Panc1 (cell line): ENCODE measurements at regions not wholly inside any gene's neighbourhood (a gene's known extent, or its start where the extent isn't known, plus 50 kb on each side); places are given as distances from the start of the nearest gene placed in this dataset.

ENCODE experiments used
- ATAC-seq: fragments of 200-7000 bp; cut with Tn5 transposase; 2 replicates; pipeline ENCODE4 v1.9.1; 2020; ENCODE audit warnings: mild to moderate bottlenecking, moderate library complexity
- BruUV-seq: library from RNA; stranded (reverse); fragments of 400-500 nt; replicated peaks from 2 replicates; lab custom pipeline; 2021; lab: Mats Ljungman, UMichigan
- CTCF ChIA-PET: fragments of 300-600 bp; sonication (Branson Sonifier 250); formaldehyde crosslinking; loops from one replicate; lab custom pipeline; 2022; ENCODE audit warnings: antibody characterized with exemption; lab: Charles Lee
- POLR2A ChIA-PET: fragments of 300-600 bp; sonication (Branson Sonifier 250); formaldehyde crosslinking; loops from one replicate; lab custom pipeline; 2022; ENCODE audit warnings: antibody characterized with exemption; lab: Charles Lee
- DNase-seq: peaks from one replicate; pipeline ENCODE4 v3.0.0-alpha.2; 2010; ENCODE audit warnings: low read depth, low spot score
- H3K27ac ChIP-seq: 2 replicates; pipeline ENCODE4 v1.5.1; 2011; ENCODE audit warnings: mild to moderate bottlenecking, low read length, inconsistent platforms
- H3K27me3 ChIP-seq: fragments of 200-500 bp; sonication (Bioruptor generic); 2 replicates; pipeline ENCODE4 v1.6.0; 2014; ENCODE audit warnings: low read length, inconsistent platforms; ENCODE audit not compliant: control insufficient read depth, insufficient read depth
- H3K36me3 ChIP-seq: fragments of 200-500 bp; sonication (Bioruptor generic); 2 replicates; pipeline ENCODE4 v1.5.1; 2014; ENCODE audit warnings: inconsistent platforms, mild to moderate bottlenecking, low read length, moderate library complexity; ENCODE audit not compliant: control insufficient read depth, insufficient read depth
- H3K4me1 ChIP-seq: 2 replicates; pipeline ENCODE4 v1.5.1; 2011; ENCODE audit warnings: inconsistent platforms, mild to moderate bottlenecking, low read length, moderate library complexity; ENCODE audit not compliant: control insufficient read depth, insufficient read depth
- H3K4me3 ChIP-seq, 2 experiments: 2 replicates each; pipeline ENCODE4 v1.5.1; 2011 to 2012; ENCODE audit warnings: low read depth in 2 of 2, low read length in 2 of 2, mild to moderate bottlenecking in 2 of 2, inconsistent platforms in 1 of 2, moderate library complexity in 1 of 2
- H3K9me3 ChIP-seq: fragments of 200-500 bp; sonication (Bioruptor generic); 2 replicates; pipeline ENCODE4 v1.5.1; 2014; ENCODE audit warnings: low read depth, mild to moderate bottlenecking, inconsistent platforms, low read length, moderate library complexity; ENCODE audit not compliant: control insufficient read depth, insufficient read depth
- POLR2AphosphoS5 ChIP-seq: IDR thresholded peaks from 2 replicates; pipeline ENCODE4 v1.6.1; 2012; ENCODE audit warnings: mild to moderate bottlenecking, low read depth, low read length, moderate library complexity
- SIN3A ChIP-seq: IDR thresholded peaks from 2 replicates; pipeline ENCODE4 v1.6.1; 2012; ENCODE audit warnings: low read depth, mild to moderate bottlenecking, low read length, moderate library complexity, borderline replicate concordance; ENCODE audit not compliant: insufficient read depth
- TCF7L2 ChIP-seq: IDR thresholded peaks from 2 replicates; pipeline ENCODE4 v1.6.1; 2011; ENCODE audit warnings: mild to moderate bottlenecking, low read depth, low read length, inconsistent platforms
- in situ Hi-C: cut with HindIII; loops from 2 replicates; pipeline ENCODE4 v1.10.0; 2016; ENCODE audit warnings: low sequenced_read_pairs, low pct_unique_long_range_greater_than_20kb
- intact Hi-C: fragments of 100-400 bp; cut with micrococcal nuclease; formaldehyde crosslinking; loops from one replicate; pipeline ENCODE4 v1.10.0; 2022; ENCODE audit not compliant: unreplicated experiment
- TF ChIP-seq, protein P1 (sequence below), 2 experiments: IDR thresholded peaks; 2 replicates each; pipeline ENCODE4 v1.6.1; 2011 to 2012; ENCODE audit warnings: low read depth in 2 of 2, control low read depth in 1 of 2, low read length in 1 of 2, mild to moderate bottlenecking in 1 of 2, moderate library complexity in 1 of 2; ENCODE audit not compliant: insufficient read depth in 1 of 2
- TF ChIP-seq, protein P2 (sequence below): fragments of 450-650 bp; IDR thresholded peaks from 2 replicates; pipeline ENCODE4 v1.5.1; 2017; ENCODE audit warnings: mild to moderate bottlenecking

GRCh38 chr14:45998554-45998953, 653.0 kb downstream of the RPL10L start:
- Histone ChIP-seq H3K4me1 (no peaks in the 10 kb centered on the region), H3K27me3 (no peaks in the 10 kb centered on the region), H3K9me3 (no peaks in the 10 kb centered on the region), H3K27ac (no peak overlapping the region), H3K36me3 (no peaks in the 10 kb centered on the region), H3K4me3 (no peak overlapping the region)
- intact Hi-C loops = no loop called here
- TF ChIP-seq POLR2AphosphoS5 (no peak), TCF7L2 (no peak), SIN3A (no peak)
- TF ChIP-seq, protein P1, sequence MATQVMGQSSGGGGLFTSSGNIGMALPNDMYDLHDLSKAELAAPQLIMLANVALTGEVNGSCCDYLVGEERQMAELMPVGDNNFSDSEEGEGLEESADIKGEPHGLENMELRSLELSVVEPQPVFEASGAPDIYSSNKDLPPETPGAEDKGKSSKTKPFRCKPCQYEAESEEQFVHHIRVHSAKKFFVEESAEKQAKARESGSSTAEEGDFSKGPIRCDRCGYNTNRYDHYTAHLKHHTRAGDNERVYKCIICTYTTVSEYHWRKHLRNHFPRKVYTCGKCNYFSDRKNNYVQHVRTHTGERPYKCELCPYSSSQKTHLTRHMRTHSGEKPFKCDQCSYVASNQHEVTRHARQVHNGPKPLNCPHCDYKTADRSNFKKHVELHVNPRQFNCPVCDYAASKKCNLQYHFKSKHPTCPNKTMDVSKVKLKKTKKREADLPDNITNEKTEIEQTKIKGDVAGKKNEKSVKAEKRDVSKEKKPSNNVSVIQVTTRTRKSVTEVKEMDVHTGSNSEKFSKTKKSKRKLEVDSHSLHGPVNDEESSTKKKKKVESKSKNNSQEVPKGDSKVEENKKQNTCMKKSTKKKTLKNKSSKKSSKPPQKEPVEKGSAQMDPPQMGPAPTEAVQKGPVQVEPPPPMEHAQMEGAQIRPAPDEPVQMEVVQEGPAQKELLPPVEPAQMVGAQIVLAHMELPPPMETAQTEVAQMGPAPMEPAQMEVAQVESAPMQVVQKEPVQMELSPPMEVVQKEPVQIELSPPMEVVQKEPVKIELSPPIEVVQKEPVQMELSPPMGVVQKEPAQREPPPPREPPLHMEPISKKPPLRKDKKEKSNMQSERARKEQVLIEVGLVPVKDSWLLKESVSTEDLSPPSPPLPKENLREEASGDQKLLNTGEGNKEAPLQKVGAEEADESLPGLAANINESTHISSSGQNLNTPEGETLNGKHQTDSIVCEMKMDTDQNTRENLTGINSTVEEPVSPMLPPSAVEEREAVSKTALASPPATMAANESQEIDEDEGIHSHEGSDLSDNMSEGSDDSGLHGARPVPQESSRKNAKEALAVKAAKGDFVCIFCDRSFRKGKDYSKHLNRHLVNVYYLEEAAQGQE (IDR thresholded peaks at IDR 0.05; ENCODE audit: insufficient read depth in 1 of 2, low read depth in 2 of 2, low read length in 1 of 2) = no peak
- TF ChIP-seq, protein P2, sequence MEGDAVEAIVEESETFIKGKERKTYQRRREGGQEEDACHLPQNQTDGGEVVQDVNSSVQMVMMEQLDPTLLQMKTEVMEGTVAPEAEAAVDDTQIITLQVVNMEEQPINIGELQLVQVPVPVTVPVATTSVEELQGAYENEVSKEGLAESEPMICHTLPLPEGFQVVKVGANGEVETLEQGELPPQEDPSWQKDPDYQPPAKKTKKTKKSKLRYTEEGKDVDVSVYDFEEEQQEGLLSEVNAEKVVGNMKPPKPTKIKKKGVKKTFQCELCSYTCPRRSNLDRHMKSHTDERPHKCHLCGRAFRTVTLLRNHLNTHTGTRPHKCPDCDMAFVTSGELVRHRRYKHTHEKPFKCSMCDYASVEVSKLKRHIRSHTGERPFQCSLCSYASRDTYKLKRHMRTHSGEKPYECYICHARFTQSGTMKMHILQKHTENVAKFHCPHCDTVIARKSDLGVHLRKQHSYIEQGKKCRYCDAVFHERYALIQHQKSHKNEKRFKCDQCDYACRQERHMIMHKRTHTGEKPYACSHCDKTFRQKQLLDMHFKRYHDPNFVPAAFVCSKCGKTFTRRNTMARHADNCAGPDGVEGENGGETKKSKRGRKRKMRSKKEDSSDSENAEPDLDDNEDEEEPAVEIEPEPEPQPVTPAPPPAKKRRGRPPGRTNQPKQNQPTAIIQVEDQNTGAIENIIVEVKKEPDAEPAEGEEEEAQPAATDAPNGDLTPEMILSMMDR = no peak
- POLR2A ChIA-PET = no interaction called here
- CTCF ChIA-PET = no interaction called here
- in situ Hi-C loops = no loop called here
- no TSS peak for BruUV-seq
- DNase-seq (no peak), ATAC-seq (no peak)

DNA sequence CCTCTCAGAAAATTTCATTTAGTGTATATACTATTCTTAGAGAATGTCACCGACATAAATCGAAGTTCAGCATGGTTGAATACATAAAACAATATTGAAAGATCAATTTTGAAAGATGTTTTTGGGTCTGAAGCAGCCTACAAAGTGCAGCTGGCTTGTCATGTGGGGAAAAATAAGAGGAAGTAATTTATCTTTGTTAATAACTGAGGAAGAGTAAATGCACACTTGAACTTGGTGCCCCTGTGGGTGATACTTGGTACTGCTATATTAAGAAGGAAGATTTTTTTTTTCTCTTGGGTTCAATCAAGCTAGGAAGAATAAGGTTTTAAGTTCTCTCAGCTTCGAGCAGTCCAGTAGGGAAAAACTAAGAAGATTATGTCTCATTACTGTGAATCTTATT, 661.3 kb downstream of the RPL10L start:
- intact Hi-C loops (no loop called here), in situ Hi-C loops (no loop called here)
- ATAC-seq (no peak), DNase-seq (no peak)
- Histone ChIP-seq H3K27ac (no peak overlapping the region), H3K4me1 (no peaks in the 10 kb centered on the region), H3K4me3 (no peak overlapping the region), H3K27me3 (no peaks in the 10 kb centered on the region), H3K9me3 (no peaks in the 10 kb centered on the region), H3K36me3 (no peaks in the 10 kb centered on the region)
- TF ChIP-seq POLR2AphosphoS5 (no peak), TCF7L2 (no peak), SIN3A (no peak)
- TF ChIP-seq, protein P2 = no peak; the same call in 1 of the 2 replicates
- TF ChIP-seq, protein P1 (IDR thresholded peaks at IDR 0.05; ENCODE audit: insufficient read depth in 1 of 2, low read depth in 2 of 2, low read length in 1 of 2) = no peak
- BruUV-seq = no TSS peak
- ChIA-PET POLR2A (no interaction called here), CTCF (no interaction called here)
